Calu3 (cell line): ENCODE measurements at regions not wholly inside any gene's neighbourhood (a gene's known extent, or its start where the extent isn't known, plus 50 kb on each side); places are given as distances from the start of the nearest gene placed in this dataset.

Experiments used
- BruUV-seq: library from RNA; stranded (reverse); fragments of 400-500 nt; replicated peaks from 2 replicates; lab custom pipeline; 2021; lab: Mats Ljungman, UMichigan
- CTCF ChIA-PET: fragments of 300-600 bp; sonication (Branson Sonifier 250); formaldehyde crosslinking; loops from one replicate; lab custom pipeline; 2022; ENCODE audit warnings: antibody characterized with exemption; lab: Charles Lee
- DNase-seq: peaks from one replicate; pipeline ENCODE4 v3.0.0; 2022
- H3K27ac Mint-ChIP-seq: one replicate; pipeline ENCODE4 v1.8.0; 2022; ENCODE audit warnings: mixed read lengths; ENCODE audit not compliant: unreplicated experiment
- H3K27me3 Mint-ChIP-seq: one replicate; pipeline ENCODE4 v1.8.0; 2022; ENCODE audit warnings: mixed read lengths; ENCODE audit not compliant: unreplicated experiment
- H3K36me3 Mint-ChIP-seq: one replicate; pipeline ENCODE4 v1.8.0; 2022; ENCODE audit warnings: mild to moderate bottlenecking, moderate library complexity, mixed read lengths; ENCODE audit not compliant: insufficient read depth, unreplicated experiment
- H3K4me1 Mint-ChIP-seq: one replicate; pipeline ENCODE4 v1.8.0; 2022; ENCODE audit warnings: mild to moderate bottlenecking, low read depth, mixed read lengths; ENCODE audit not compliant: unreplicated experiment
- H3K4me3 Mint-ChIP-seq: one replicate; pipeline ENCODE4 v1.8.0; 2022; ENCODE audit warnings: mild to moderate bottlenecking, low read depth, moderate library complexity, mixed read lengths; ENCODE audit not compliant: unreplicated experiment
- H3K9me3 Mint-ChIP-seq: one replicate; pipeline ENCODE4 v1.8.0; 2022; ENCODE audit warnings: low read depth, mixed read lengths; ENCODE audit not compliant: unreplicated experiment
- intact Hi-C: fragments of 100-400 bp; cut with micrococcal nuclease; formaldehyde crosslinking; loops from one replicate; pipeline ENCODE4 v1.10.0; 2022; ENCODE audit not compliant: unreplicated experiment
- TF ChIP-seq, protein P1 (sequence below): fragments of 200-600 bp; IDR thresholded peaks from one replicate; pipeline ENCODE4 v1.8.0; 2022; ENCODE audit warnings: antibody characterized with exemption; ENCODE audit not compliant: unreplicated experiment

DNA sequence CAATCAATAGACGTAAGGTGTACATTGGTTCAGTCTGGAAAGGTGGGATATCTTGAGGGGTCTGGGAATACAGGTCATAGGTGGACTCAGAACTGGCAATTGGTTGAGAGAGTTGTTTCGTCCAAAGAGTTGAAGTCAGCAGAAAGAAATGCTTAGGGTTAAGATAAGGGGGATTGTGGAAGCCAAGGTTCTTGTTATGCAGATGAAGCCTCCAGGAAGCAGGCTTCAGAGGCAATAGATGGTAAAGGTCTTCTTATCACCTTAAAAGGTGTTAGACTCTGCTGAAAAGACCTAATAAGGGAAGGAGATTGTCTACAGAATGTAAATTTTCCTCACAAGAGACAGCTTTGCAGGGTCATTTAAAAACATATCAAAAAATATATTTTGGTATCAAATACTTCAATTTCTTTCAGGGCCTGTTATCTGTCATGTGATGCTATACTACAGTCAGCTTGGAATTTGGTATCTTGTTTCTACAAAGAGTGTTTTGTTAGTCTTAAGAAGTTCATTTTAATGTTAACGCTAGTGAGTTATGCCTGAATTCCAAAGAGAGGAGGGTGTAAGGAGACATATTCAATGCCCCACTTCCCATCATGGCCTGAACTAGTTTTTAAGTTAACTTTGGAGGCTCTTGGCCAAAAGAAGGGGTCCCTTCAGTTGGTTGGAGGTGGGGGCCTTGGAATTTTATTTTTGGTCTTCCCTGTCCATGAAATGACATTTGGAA, 378.2 kb upstream of the ROBO2 start:
- Mint-ChIP-seq H3K4me1 (no peaks in the 10 kb centered on the region), H3K36me3 (no peaks in the 10 kb centered on the region), H3K27me3 (no peaks in the 10 kb centered on the region), H3K9me3 (peaks cover 4% of the 10 kb centered on the region), H3K27ac (no peak overlapping the region), H3K4me3 (no peak overlapping the region)
- no TSS peak for BruUV-seq
- CTCF ChIA-PET: no interaction called here
- intact Hi-C loops: no loop called here
- no peak for DNase-seq
- TF ChIP-seq, protein P1, sequence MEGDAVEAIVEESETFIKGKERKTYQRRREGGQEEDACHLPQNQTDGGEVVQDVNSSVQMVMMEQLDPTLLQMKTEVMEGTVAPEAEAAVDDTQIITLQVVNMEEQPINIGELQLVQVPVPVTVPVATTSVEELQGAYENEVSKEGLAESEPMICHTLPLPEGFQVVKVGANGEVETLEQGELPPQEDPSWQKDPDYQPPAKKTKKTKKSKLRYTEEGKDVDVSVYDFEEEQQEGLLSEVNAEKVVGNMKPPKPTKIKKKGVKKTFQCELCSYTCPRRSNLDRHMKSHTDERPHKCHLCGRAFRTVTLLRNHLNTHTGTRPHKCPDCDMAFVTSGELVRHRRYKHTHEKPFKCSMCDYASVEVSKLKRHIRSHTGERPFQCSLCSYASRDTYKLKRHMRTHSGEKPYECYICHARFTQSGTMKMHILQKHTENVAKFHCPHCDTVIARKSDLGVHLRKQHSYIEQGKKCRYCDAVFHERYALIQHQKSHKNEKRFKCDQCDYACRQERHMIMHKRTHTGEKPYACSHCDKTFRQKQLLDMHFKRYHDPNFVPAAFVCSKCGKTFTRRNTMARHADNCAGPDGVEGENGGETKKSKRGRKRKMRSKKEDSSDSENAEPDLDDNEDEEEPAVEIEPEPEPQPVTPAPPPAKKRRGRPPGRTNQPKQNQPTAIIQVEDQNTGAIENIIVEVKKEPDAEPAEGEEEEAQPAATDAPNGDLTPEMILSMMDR: no peak

GRCh38 chr3:76664816-76665215, 375.1 kb upstream of the ROBO2 start:
- Mint-ChIP-seq H3K4me1 (no peaks in the 10 kb centered on the region), H3K9me3 (peaks cover 4% of the 10 kb centered on the region), H3K27me3 (no peaks in the 10 kb centered on the region), H3K36me3 (no peaks in the 10 kb centered on the region), H3K27ac (no peak overlapping the region), H3K4me3 (no peak overlapping the region)
- TF ChIP-seq, protein P1: no peak
- no TSS peak for BruUV-seq
- no peak for DNase-seq
- intact Hi-C loops: no loop called here
- CTCF ChIA-PET: no interaction called here

GRCh38 chr3:76668653-76669052, 371.2 kb upstream of the ROBO2 start:
- intact Hi-C loops: no loop called here
- Mint-ChIP-seq H3K9me3 (no peaks in the 10 kb centered on the region), H3K27ac (no peak overlapping the region), H3K4me1 (no peaks in the 10 kb centered on the region), H3K36me3 (no peaks in the 10 kb centered on the region), H3K4me3 (no peak overlapping the region), H3K27me3 (no peaks in the 10 kb centered on the region)
- no TSS peak for BruUV-seq
- CTCF ChIA-PET: no interaction called here
- DNase-seq: no peak
- TF ChIP-seq, protein P1: no peak

DNA sequence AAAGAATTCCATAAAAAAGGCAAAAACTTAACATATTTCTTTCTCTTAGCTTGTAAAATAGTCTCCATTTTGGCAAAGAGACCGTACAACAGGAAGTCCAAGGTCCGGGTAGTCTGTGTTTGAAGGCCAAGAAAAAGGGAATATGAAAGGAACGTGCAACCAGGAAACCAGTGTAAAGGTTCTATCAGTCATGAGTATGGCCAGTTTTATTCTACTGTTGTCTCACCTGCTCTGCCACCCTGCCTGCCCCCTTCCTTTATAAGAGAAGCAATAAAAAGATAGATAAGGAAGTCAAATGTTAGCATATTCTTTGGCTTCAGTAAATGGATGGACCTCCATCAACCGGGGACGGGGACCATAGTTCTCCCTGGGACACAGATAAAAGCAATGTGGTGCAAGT, 370.6 kb upstream of the ROBO2 start:
- BruUV-seq: no TSS peak
- DNase-seq: no peak
- TF ChIP-seq, protein P1: no peak
- H3K4me1 Mint-ChIP-seq: no peaks in the 10 kb centered on the region
- no peak overlapping the region for H3K4me3 Mint-ChIP-seq
- intact Hi-C loops: no loop called here
- no peaks in the 10 kb centered on the region for H3K9me3 Mint-ChIP-seq
- CTCF ChIA-PET: no interaction called here
- H3K27ac Mint-ChIP-seq: no peak overlapping the region
- H3K36me3 Mint-ChIP-seq: no peaks in the 10 kb centered on the region
- no peaks in the 10 kb centered on the region for H3K27me3 Mint-ChIP-seq
